ENCODE measurements at regions not wholly inside any gene's neighbourhood (a gene's known extent, or its start where the extent isn't known, plus 50 kb on each side); places are given as distances from the start of the nearest gene placed in this dataset.

GRCh38 chr14:30267141-30267540 is 291.8 kb upstream of the G2E3 start:
- DNase-seq (ENCODE audit: low read depth, low spot score) (no peak), ATAC-seq (no peak), FAIRE-seq (no peak)
- ChIA-PET RAD21 (ENCODE audit: unreplicated experiment) (interaction anchor here (1.3 kb wide), 1 partner anchor 176 kb away, joined by 5 read pairs; no protein-coding TSS in a partner anchor), SMC1A (ENCODE audit: uncharacterized antibody, unreplicated experiment) (interaction anchor here (0.7 to 2.0 kb wide), 3 partner anchors 9 to 169 kb away, joined by 3 to 6 read pairs (median 3); no protein-coding TSS in a partner anchor), CTCF (interaction anchor here (0.8 to 11.1 kb wide), 5 partner anchors 10 to 167 kb away, joined by 3 to 173 read pairs (median 3); no protein-coding TSS in a partner anchor), POLR2A (no interaction called here)
- no peak overlapping the region for H3K27ac ChIP-seq (ENCODE audit: control insufficient read depth, insufficient read depth)
- in situ Hi-C loops (cut with MboI) (no loop called here), intact Hi-C loops (cut with micrococcal nuclease; ENCODE audit: unreplicated experiment) (no loop called here)
- H3K4me1 ChIP-seq (ENCODE audit: control insufficient read depth, insufficient read depth, low read length): no peaks in the 10 kb centered on the region
- H2AFZ ChIP-seq (ENCODE audit: control insufficient read depth, low read depth, low read length): no peak overlapping the region
- no peak overlapping the region for H3K4me2 ChIP-seq (ENCODE audit: control insufficient read depth, insufficient read depth)
- BruUV-seq (replicated peaks): no TSS peak
- H4K20me1 ChIP-seq (ENCODE audit: control insufficient read depth, insufficient read depth): no peaks in the 10 kb centered on the region
- no peaks in the 10 kb centered on the region for H3K36me3 ChIP-seq (ENCODE audit: control insufficient read depth in 2 of 2, insufficient read depth in 2 of 2, low read length in 1 of 2)
- no peaks in the 10 kb centered on the region for H3K9me3 ChIP-seq (replicated peaks; ENCODE audit: control insufficient read depth, insufficient read depth, low read length)
- no peak overlapping the region for H3K9ac ChIP-seq (ENCODE audit: control insufficient read depth, insufficient read depth, low read length)
- no peaks in the 10 kb centered on the region for H3K79me2 ChIP-seq (ENCODE audit: control insufficient read depth, insufficient read depth, low read length)
- WGBS (ENCODE audit: insufficient coverage, insufficient replicate concordance, low lambda C conversion rate, missing lambda C conversion rate): 0% methylated on average over 1 of the region's 1 CpG
- no peak overlapping the region for H3K4me3 ChIP-seq
- TF ChIP-seq BCL3 (IDR thresholded peaks at IDR 0.05; ENCODE audit: borderline replicate concordance, insufficient read depth, low read depth, low read length, poor library complexity, severe bottlenecking) (no peak), IKZF1 (conservative IDR thresholded peaks at IDR 0.05) (no peak), FOS (IDR thresholded peaks at IDR 0.05; ENCODE audit: borderline replicate concordance, extremely low read depth, insufficient read length) (no peak), ZNF622 (IDR thresholded peaks at IDR 0.05) (no peak), BRCA1 (IDR thresholded peaks at IDR 0.05; ENCODE audit: low read depth, low read length) (no peak), KLF5 (IDR thresholded peaks at IDR 0.05; ENCODE audit: partially characterized antibody) (no peak), CTCF (IDR thresholded peaks at IDR 0.05 in 2 of 3, conservative IDR thresholded peaks at IDR 0.05 in 1 of 3; ENCODE audit: control insufficient read depth in 2 of 3, extremely low read depth in 1 of 3, insufficient read depth in 1 of 3, low read depth in 3 of 3, low read length in 3 of 3) (no peak), CREB1 (IDR thresholded peaks at IDR 0.05; ENCODE audit: low read depth) (no peak), KDM1A (IDR thresholded peaks at IDR 0.05; ENCODE audit: borderline replicate concordance) (no peak), ASH2L (IDR thresholded peaks at IDR 0.05; ENCODE audit: borderline replicate concordance, low read depth) (no peak), ZNF24 (IDR thresholded peaks at IDR 0.05) (no peak), NFXL1 (IDR thresholded peaks at IDR 0.05; ENCODE audit: borderline replicate concordance) (no peak), CREM (IDR thresholded peaks at IDR 0.05; ENCODE audit: low read depth) (no peak), EP300 (IDR thresholded peaks at IDR 0.05; ENCODE audit: borderline replicate concordance in 1 of 2, control insufficient read depth in 1 of 2, low read depth in 2 of 2, low read length in 2 of 2) (no peak), HCFC1 (IDR thresholded peaks at IDR 0.05; ENCODE audit: low read length) (no peak), ZNF592 (IDR thresholded peaks at IDR 0.05) (no peak), PAX8 (IDR thresholded peaks at IDR 0.05) (no peak), DPF2 (IDR thresholded peaks at IDR 0.05) (no peak)
- no peaks in the 10 kb centered on the region for H3K27me3 ChIP-seq (replicated peaks in 1 of 2; ENCODE audit: control insufficient read depth in 2 of 2, insufficient read depth in 2 of 2, low read length in 1 of 2)

Data from GM12878 (cell line).